ENCODE measurements at regions not wholly inside any gene's neighbourhood (a gene's known extent, or its start where the extent isn't known, plus 50 kb on each side); places are given as distances from the start of the nearest gene placed in this dataset.

DNA sequence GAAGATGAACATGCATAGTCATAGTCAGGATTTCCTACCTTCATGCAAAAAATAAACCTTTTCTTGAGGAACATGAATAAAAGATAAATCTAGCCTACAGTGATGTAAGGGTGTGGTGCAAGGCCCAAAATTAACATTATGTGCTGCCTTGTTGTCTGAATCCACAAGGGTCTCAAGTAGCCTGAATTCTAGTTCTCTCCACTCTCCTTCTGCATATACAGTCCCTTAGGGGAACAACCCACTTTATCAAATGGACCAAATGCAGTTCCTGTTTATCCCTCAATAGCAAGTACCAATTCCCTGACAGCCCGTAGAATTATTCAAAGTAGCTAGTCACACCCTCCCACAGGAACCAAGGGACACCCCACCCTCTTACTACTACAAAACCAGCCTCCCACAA, 284.0 kb downstream of the ZIC4 start:
- TF ChIP-seq CTCF (IDR thresholded peaks at IDR 0.05; ENCODE audit: unreplicated experiment in 3 of 3): no peak
- peaks cover 9% of the 10 kb centered on the region for H3K4me1 Mint-ChIP-seq
- no peak overlapping the region for H3K27ac Mint-ChIP-seq
- no peaks in the 10 kb centered on the region for H3K36me3 Mint-ChIP-seq (ENCODE audit: low read depth)
- no peaks in the 10 kb centered on the region for H3K27me3 Mint-ChIP-seq (ENCODE audit: low read depth)
- H3K4me3 Mint-ChIP-seq: no peak overlapping the region
- peaks cover 4% of the 10 kb centered on the region for H3K9me3 Mint-ChIP-seq

GRCh38 chr3:147119989-147120388, 286.4 kb downstream of the ZIC4 start:
- Mint-ChIP-seq H3K27ac (peak overlapping the region in 2 of 3 experiments; percentile 6 to 29), H3K27me3 (ENCODE audit: low read depth) (no peaks in the 10 kb centered on the region)

DNA sequence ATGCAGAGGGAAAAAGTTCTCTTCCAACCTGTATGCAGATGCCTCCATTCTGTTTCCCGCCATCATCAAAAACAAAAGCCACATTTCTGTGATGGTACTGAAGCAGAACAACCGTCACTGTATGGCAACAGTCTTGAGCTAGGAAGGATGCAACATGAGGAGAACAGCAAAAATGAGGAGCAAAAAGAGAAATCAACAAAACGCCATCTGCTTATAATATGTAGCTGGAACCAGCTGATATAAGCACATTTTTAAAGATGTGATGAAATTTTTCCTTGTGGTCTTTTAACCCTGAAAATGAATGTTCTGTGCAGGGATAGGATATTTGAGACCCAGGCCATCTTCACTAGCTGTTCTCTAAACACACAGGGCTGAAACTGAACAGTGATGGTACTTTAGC, 287.0 kb downstream of the ZIC4 start:
- Mint-ChIP-seq H3K27me3 (ENCODE audit: low read depth) (no peaks in the 10 kb centered on the region), H3K36me3 (ENCODE audit: low read depth) (no peaks in the 10 kb centered on the region), H3K27ac (peak overlapping the region in 1 of 3 experiments; percentile 41), H3K4me1 (peaks cover 9% of the 10 kb centered on the region), H3K9me3 (no peaks in the 10 kb centered on the region), H3K4me3 (no peak overlapping the region)
- TF ChIP-seq CTCF (IDR thresholded peaks at IDR 0.05; ENCODE audit: unreplicated experiment in 3 of 3): no peak

More at GRCh38 chr3:147119989-147120388, 286.4 kb downstream of the ZIC4 start:
- Mint-ChIP-seq H3K4me3 (no peak overlapping the region), H3K9me3 (no peaks in the 10 kb centered on the region), H3K4me1 (peaks cover 9% of the 10 kb centered on the region), H3K36me3 (ENCODE audit: low read depth) (no peaks in the 10 kb centered on the region)
- TF ChIP-seq CTCF (IDR thresholded peaks at IDR 0.05; ENCODE audit: unreplicated experiment in 3 of 3): peak; percentile 54 to 64 (median 55)

- no peaks in the 10 kb centered on the region for H3K27me3 Mint-ChIP-seq (ENCODE audit: low read depth)
- TF ChIP-seq CTCF (IDR thresholded peaks at IDR 0.05; ENCODE audit: unreplicated experiment in 3 of 3): no peak
- H3K27ac Mint-ChIP-seq: peak overlapping the region in 1 of 3 experiments; percentile 6
- H3K4me1 Mint-ChIP-seq: peaks cover 9% of the 10 kb centered on the region
- H3K9me3 Mint-ChIP-seq: no peaks in the 10 kb centered on the region
- no peak overlapping the region for H3K4me3 Mint-ChIP-seq
- no peaks in the 10 kb centered on the region for H3K36me3 Mint-ChIP-seq (ENCODE audit: low read depth)
Observed at GRCh38 chr3:147118611-147119010, 287.7 kb downstream of the ZIC4 start.

DNA sequence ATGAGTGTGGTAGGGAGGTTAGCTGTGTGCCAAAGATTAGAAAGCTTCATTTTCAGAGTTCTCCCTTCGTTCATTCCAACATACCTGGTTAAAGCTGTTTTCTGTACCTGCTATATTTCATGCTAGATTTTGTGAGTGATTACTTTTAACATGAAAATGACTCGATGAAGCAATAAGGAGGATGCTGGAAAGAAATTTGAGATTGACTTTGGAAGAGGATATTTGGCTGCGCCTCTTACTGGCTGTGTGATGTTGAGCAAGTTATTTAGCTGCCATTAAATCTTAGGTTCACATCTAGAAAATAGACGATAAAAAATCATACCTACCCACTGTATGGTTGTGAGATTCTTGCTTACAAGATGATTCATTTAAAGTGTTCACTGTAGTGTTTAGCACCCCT, 288.7 kb downstream of the ZIC4 start:
- TF ChIP-seq CTCF (IDR thresholded peaks at IDR 0.05; ENCODE audit: unreplicated experiment in 3 of 3): no peak
- Mint-ChIP-seq H3K27me3 (ENCODE audit: low read depth) (no peaks in the 10 kb centered on the region), H3K4me3 (no peak overlapping the region), H3K9me3 (no peaks in the 10 kb centered on the region), H3K4me1 (peaks cover 9% of the 10 kb centered on the region), H3K27ac (peak overlapping the region in 2 of 3 experiments; percentile 6 to 11), H3K36me3 (ENCODE audit: low read depth) (no peaks in the 10 kb centered on the region)

DNA sequence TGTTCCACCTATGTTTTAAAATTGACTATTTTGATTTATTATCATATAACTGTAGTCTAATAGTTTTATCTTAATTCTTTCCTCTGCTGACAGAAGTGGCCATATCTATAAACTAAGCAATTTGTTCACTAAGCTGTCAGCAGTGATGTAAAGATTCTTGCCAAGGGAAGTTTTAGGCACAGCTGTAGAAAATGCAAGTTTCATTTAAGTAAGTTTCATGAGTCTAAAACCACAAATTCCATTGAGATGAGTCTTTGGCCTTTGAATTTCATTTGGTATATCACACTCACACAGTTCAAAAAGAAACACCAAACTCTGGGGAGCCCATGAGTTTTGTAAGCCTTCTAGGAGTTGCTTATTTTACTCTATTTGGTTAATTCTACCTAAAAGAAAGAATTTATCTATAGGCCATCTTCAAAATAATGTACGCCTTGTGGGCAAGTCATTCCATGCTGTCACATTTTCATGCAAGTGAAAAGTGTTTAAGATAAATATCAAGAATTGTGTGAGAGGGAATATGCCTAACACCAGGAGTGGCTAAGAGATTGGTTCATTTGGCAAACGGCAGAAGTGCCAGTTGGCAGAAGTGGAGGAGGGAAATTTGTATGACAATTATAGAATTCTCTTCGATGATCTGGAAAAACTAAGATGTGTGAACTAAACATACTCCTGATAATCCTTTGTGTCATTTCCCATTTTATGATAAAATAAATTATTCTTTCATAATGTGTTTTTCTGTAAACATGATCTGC, 292.9 kb downstream of the ZIC4 start:
- no peak overlapping the region for H3K27ac Mint-ChIP-seq
- peaks cover 6% of the 10 kb centered on the region for H3K4me1 Mint-ChIP-seq
- TF ChIP-seq CTCF (IDR thresholded peaks at IDR 0.05; ENCODE audit: unreplicated experiment in 3 of 3): no peak
- H3K36me3 Mint-ChIP-seq (ENCODE audit: low read depth): no peaks in the 10 kb centered on the region
- H3K4me3 Mint-ChIP-seq: no peak overlapping the region
- H3K9me3 Mint-ChIP-seq: peaks cover 13% of the 10 kb centered on the region
- no peaks in the 10 kb centered on the region for H3K27me3 Mint-ChIP-seq (ENCODE audit: low read depth)
